OCI-LY1 (cell line): ENCODE measurements at regions not wholly inside any gene's neighbourhood (a gene's known extent, or its start where the extent isn't known, plus 50 kb on each side); places are given as distances from the start of the nearest gene placed in this dataset.

Experiments used
- EZH2 ChIP-seq: fragments of 200-600 bp; sonication (generic), shearing (Covaris generic); IDR thresholded peaks from 2 replicates; pipeline ENCODE4 v1.8.0; 2017; ENCODE audit warnings: borderline replicate concordance, mixed run types, mild to moderate bottlenecking, antibody characterized with exemption, low read length, moderate library complexity, mixed read lengths
- TF ChIP-seq, protein P1 (sequence below): fragments of 200-600 bp; sonication (generic), shearing (Covaris generic); IDR thresholded peaks from 2 replicates; pipeline ENCODE4 v1.5.1; 2017; ENCODE audit warnings: mild to moderate bottlenecking, antibody characterized with exemption, low read length, moderate library complexity, mixed read lengths

DNA sequence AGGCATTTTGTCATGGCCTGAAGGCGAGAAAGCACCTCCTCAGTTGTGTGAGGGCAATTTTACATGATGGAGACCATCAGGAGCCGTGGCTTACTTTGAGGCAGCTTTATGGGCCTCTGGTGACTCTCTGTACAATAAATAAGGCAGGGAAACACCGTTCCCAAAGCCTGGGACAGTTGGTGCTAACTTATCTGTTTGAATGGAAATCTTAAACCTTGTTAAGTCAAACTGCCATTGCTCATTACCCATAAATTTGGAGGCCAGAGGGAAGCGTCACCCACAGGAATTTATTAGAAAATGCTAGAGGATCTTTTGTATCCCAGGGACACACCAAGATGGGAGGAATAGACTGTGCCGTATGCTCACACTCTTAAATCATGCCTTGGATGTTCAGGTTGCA, 1156.9 kb downstream of the BRD1 start:
- TF ChIP-seq, protein P1, sequence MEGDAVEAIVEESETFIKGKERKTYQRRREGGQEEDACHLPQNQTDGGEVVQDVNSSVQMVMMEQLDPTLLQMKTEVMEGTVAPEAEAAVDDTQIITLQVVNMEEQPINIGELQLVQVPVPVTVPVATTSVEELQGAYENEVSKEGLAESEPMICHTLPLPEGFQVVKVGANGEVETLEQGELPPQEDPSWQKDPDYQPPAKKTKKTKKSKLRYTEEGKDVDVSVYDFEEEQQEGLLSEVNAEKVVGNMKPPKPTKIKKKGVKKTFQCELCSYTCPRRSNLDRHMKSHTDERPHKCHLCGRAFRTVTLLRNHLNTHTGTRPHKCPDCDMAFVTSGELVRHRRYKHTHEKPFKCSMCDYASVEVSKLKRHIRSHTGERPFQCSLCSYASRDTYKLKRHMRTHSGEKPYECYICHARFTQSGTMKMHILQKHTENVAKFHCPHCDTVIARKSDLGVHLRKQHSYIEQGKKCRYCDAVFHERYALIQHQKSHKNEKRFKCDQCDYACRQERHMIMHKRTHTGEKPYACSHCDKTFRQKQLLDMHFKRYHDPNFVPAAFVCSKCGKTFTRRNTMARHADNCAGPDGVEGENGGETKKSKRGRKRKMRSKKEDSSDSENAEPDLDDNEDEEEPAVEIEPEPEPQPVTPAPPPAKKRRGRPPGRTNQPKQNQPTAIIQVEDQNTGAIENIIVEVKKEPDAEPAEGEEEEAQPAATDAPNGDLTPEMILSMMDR, result no peak
- TF ChIP-seq EZH2, result no peak
